Left lung (tissue), 4 donors: ENCODE measurements at regions not wholly inside any gene's neighbourhood (a gene's known extent, or its start where the extent isn't known, plus 50 kb on each side); places are given as distances from the start of the nearest gene placed in this dataset.

ENCODE experiments used
- ATAC-seq: fragments of 200-7000 bp; cut with Tn5 transposase; one replicate; pipeline ENCODE4 v1.9.1; 2020; ENCODE audit warnings: moderate library complexity
- DNase-seq, 4 donors: peaks; one replicate each; pipeline ENCODE4 v3.0.0-alpha.2; 2013 to 2020
- H3K27ac ChIP-seq, 2 donors: fragments of 200-600 bp; sonication (generic) in 1 of 2; one replicate each; pipeline versions ENCODE4 v1.5.0 to v1.8.0; 2020 to 2021
- H3K27me3 ChIP-seq, 2 donors: fragments of 200-600 bp; sonication (generic) in 1 of 2; one replicate each; pipeline versions ENCODE4 v1.5.0 to v1.8.0; 2020 to 2021
- H3K36me3 ChIP-seq, 2 donors: fragments of 200-600 bp; sonication (generic) in 1 of 2; one replicate each; pipeline versions ENCODE4 v1.5.0 to v1.8.0; 2020 to 2021
- H3K4me1 ChIP-seq, 2 donors: fragments of 200-600 bp; one replicate each; pipeline ENCODE4 v1.8.0; 2021
- H3K4me3 ChIP-seq, 2 donors: fragments of 200-600 bp; sonication (generic) in 1 of 2; one replicate each; pipeline versions ENCODE4 v1.5.0 to v1.8.0; 2020 to 2021; ENCODE audit warnings: mild to moderate bottlenecking in 1 of 2
- H3K9me3 ChIP-seq, 2 donors: fragments of 200-600 bp; sonication (generic) in 1 of 2; one replicate each; pipeline versions ENCODE4 v1.5.0 to v1.8.0; 2020 to 2021
- intact Hi-C, 2 donors: fragments of 100-400 bp; cut with DNase I; formaldehyde crosslinking; loops; one replicate each; pipeline versions ENCODE4 v1.11.2 to v1.14.2; 2022
- TF ChIP-seq, protein P1 (sequence below), 2 donors: fragments of 200-600 bp; sonication (generic) in 1 of 2; IDR thresholded peaks; one replicate each; pipeline versions ENCODE4 v1.5.0 to v1.8.0; 2021; ENCODE audit warnings: antibody characterized with exemption in 2 of 2
- donor health status: DM: no; HTN: yes; CAD: no.
- donor health status: DM: no; HTN: no; CAD: no.

DNA sequence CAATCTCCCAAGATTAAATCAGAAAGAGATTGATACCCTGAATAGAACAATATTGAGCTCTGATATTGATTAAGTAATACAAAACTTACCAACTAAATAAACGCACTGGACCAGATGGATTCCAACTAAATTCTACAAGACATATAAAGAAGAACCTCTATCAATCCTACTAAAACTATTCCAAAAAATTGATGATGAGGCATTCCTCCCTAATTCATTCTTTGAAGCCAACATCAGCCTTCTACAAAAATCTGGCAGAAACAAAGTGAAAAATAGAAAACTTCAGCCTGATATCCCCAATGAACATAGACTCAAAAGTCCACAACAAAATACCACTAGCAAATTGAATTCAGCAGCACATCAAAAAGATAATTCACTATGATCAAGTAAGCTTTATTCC, 695.5 kb downstream of the NYAP2 start:
- Histone ChIP-seq H3K27me3 (no peaks in the 10 kb centered on the region), H3K36me3 (no peaks in the 10 kb centered on the region), H3K4me3 (no peak overlapping the region), H3K4me1 (no peaks in the 10 kb centered on the region), H3K27ac (no peak overlapping the region), H3K9me3 (peaks cover 0 to 6% of the 10 kb centered on the region in 2 donors)
- DNase-seq: no peak
- TF ChIP-seq, protein P1, sequence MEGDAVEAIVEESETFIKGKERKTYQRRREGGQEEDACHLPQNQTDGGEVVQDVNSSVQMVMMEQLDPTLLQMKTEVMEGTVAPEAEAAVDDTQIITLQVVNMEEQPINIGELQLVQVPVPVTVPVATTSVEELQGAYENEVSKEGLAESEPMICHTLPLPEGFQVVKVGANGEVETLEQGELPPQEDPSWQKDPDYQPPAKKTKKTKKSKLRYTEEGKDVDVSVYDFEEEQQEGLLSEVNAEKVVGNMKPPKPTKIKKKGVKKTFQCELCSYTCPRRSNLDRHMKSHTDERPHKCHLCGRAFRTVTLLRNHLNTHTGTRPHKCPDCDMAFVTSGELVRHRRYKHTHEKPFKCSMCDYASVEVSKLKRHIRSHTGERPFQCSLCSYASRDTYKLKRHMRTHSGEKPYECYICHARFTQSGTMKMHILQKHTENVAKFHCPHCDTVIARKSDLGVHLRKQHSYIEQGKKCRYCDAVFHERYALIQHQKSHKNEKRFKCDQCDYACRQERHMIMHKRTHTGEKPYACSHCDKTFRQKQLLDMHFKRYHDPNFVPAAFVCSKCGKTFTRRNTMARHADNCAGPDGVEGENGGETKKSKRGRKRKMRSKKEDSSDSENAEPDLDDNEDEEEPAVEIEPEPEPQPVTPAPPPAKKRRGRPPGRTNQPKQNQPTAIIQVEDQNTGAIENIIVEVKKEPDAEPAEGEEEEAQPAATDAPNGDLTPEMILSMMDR (IDR thresholded peaks at IDR 0.05): no peak
- no peak for ATAC-seq
- intact Hi-C loops: no loop called here

DNA sequence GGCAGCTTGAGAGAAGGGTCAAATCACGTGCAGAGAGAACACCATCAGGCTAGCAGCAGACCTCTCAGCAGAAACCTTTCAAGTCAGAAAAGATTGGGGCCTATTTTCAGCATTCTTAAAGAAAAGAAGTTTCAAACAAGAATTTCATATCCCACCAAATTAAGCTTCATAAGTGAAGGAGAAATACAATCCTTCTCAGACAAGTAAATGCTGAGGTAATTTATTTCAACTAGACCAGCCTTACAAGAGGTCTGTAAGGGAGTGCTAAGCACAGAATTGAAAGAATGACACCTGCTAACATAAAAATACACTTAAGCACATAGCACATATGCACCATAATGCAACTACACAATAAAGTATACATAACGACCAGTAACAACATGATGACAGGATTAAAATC, 693.9 kb downstream of the NYAP2 start:
- Histone ChIP-seq H3K27ac (no peak overlapping the region), H3K4me1 (no peaks in the 10 kb centered on the region), H3K36me3 (no peaks in the 10 kb centered on the region), H3K4me3 (no peak overlapping the region), H3K27me3 (no peaks in the 10 kb centered on the region), H3K9me3 (peaks cover 0 to 6% of the 10 kb centered on the region in 2 donors)
- ATAC-seq (no peak), DNase-seq (no peak)
- TF ChIP-seq, protein P1 (IDR thresholded peaks at IDR 0.05): no peak
- intact Hi-C loops: no loop called here

DNA sequence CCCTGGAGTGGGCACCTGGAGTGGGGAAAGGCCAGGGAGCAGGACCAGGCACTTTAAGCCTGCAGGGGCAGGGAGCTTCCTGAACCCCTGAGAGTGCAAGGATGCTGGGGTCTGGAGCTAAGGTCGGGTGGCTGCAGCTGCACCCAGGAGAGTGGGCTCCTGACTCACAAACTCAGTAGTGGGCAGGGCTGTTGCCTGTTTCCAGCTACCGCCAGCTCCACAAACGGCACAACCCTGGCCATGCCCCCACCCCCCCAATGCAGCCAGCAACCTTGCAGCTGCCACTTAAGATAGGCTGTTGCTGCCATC, 688.8 kb downstream of the NYAP2 start:
- no peaks in the 10 kb centered on the region for H3K4me1 ChIP-seq
- H3K9me3 ChIP-seq: peaks cover 0 to 3% of the 10 kb centered on the region in 2 donors
- H3K36me3 ChIP-seq: no peaks in the 10 kb centered on the region
- TF ChIP-seq, protein P1 (IDR thresholded peaks at IDR 0.05): no peak
- intact Hi-C loops: no loop called here
- no peak overlapping the region for H3K27ac ChIP-seq
- ATAC-seq: no peak
- no peaks in the 10 kb centered on the region for H3K27me3 ChIP-seq
- DNase-seq: no peak
- no peak overlapping the region for H3K4me3 ChIP-seq

DNA sequence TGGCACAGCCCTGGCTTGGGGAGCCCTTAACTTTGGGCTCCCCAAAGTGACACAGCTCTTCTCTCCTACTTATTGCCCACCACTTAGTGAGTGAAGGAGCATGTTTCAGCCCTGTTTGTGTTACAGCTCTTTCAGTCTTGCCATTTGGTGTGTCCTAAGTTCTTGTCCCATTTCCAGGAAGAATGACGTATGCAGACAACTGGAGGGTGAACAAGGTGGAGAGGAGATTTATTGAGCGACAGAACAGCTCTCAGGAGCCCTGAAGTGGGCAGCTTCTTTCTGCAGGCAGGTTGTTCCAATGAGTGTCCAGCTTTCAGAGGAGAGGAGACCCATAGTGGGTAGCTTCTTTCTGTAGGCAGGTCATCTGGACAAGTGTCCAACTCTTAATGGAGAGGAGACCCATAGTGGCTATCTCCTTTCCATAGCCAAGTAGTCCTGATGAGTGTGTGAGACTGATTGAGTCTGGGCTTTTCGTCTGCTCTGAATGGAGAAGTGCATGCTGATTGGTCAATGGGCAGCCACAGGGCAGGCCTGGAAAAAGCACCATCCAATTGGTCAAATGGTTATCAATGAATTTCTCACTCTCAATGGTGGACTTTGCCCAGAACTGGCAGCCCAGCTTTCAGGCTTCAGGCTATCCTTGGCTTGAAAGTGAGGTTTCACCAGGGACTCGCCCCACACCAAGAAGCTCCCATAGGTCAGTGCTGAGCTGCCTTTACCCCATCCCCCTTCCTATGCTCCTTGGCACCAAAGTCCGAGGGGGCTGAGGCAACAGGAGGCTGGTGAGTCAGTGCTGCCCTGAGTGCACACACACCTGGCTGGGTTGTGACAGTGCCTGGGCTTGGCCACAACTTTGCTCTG, 688.2 kb downstream of the NYAP2 start:
- no peak overlapping the region for H3K4me3 ChIP-seq
- intact Hi-C loops: no loop called here
- H3K9me3 ChIP-seq: no peaks in the 10 kb centered on the region
- DNase-seq (no peak), ATAC-seq (no peak)
- TF ChIP-seq, protein P1 (IDR thresholded peaks at IDR 0.05): no peak
- no peaks in the 10 kb centered on the region for H3K27me3 ChIP-seq
- H3K36me3 ChIP-seq: no peaks in the 10 kb centered on the region
- no peak overlapping the region for H3K27ac ChIP-seq
- no peaks in the 10 kb centered on the region for H3K4me1 ChIP-seq

DNA sequence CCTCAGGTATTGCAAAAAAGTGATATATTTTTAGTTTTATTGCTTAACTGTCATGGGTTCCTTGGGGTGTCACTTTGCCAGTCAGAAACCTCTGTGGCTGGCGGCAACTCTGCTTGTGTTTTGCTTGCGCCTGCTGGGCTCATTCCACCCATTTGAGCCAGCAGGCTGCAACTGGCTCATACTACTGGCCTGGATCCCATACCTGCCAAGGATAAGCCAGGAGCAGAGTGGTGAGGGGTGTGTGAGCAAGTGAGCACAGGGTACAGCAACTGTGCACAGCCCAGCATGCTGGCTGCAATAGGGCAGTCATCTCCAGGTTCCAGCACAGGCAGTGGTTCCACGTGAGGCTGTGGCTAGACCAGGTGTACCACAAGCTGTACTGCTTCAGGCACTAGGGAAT, 687.5 kb downstream of the NYAP2 start:
- intact Hi-C loops: no loop called here
- no peak overlapping the region for H3K4me3 ChIP-seq
- no peaks in the 10 kb centered on the region for H3K9me3 ChIP-seq
- H3K27me3 ChIP-seq: no peaks in the 10 kb centered on the region
- no peaks in the 10 kb centered on the region for H3K36me3 ChIP-seq
- no peak for ATAC-seq
- H3K27ac ChIP-seq: no peak overlapping the region
- H3K4me1 ChIP-seq: no peaks in the 10 kb centered on the region
- TF ChIP-seq, protein P1 (IDR thresholded peaks at IDR 0.05): no peak
- no peak for DNase-seq
